Epidermal melanocyte (primary cell): ENCODE measurements at regions not wholly inside any gene's neighbourhood (a gene's known extent, or its start where the extent isn't known, plus 50 kb on each side); places are given as distances from the start of the nearest gene placed in this dataset.

Experiments
- DNase-seq: peaks from one replicate; pipeline ENCODE4 v3.0.0; 2011; ENCODE audit warnings: low spot score; ENCODE audit not compliant: insufficient read length

- no peak for DNase-seq
Measured at GRCh38 chr2:239883326-239884050, 141.7 kb downstream of the NDUFA10 start.

- no peak for DNase-seq
Measured at GRCh38 chr2:239882781-239883180, 142.4 kb downstream of the NDUFA10 start.

GRCh38 chr2:239882331-239882732, 142.8 kb downstream of the NDUFA10 start:
- no peak for DNase-seq

- no peak for DNase-seq
Measured at GRCh38 chr2:239881561-239882320, 143.4 kb downstream of the NDUFA10 start.

- DNase-seq: no peak
Measured at GRCh38 chr2:239881031-239881471, 144.1 kb downstream of the NDUFA10 start.

- no peak for DNase-seq
Measured at GRCh38 chr2:239880396-239880795, 144.7 kb downstream of the NDUFA10 start.

GRCh38 chr2:239879423-239880084, 145.6 kb downstream of the NDUFA10 start:
- no peak for DNase-seq

- no peak for DNase-seq
Measured at GRCh38 chr2:239878686-239879085, 146.5 kb downstream of the NDUFA10 start.

- no peak for DNase-seq
Measured at GRCh38 chr2:239876948-239877289, 148.2 kb downstream of the NDUFA10 start.

- no peak for DNase-seq
Measured at GRCh38 chr2:239876271-239876947, 148.7 kb downstream of the NDUFA10 start.

- no peak for DNase-seq
Measured at GRCh38 chr2:239874636-239875356, 150.3 kb downstream of the NDUFA10 start.

- DNase-seq: no peak
Measured at GRCh38 chr2:239873656-239874635, 151.2 kb downstream of the NDUFA10 start.

GRCh38 chr2:239871481-239872435, 153.4 kb downstream of the NDUFA10 start:
- DNase-seq: no peak

- no peak for DNase-seq
Measured at GRCh38 chr2:239870863-239871262, 154.3 kb downstream of the NDUFA10 start.

GRCh38 chr2:239870276-239870675, 154.9 kb downstream of the NDUFA10 start:
- no peak for DNase-seq

- no peak for DNase-seq
Measured at GRCh38 chr2:239869272-239870155, 155.6 kb downstream of the NDUFA10 start.

- no peak for DNase-seq
Measured at GRCh38 chr2:239868556-239869181, 156.5 kb downstream of the NDUFA10 start.
